OCI-LY3 (cell line): ENCODE measurements at regions not wholly inside any gene's neighbourhood (a gene's known extent, or its start where the extent isn't known, plus 50 kb on each side); places are given as distances from the start of the nearest gene placed in this dataset.

Source experiments
- CTCF ChIP-seq: fragments of 200-600, 300-600 bp; sonication (generic); IDR thresholded peaks from 2 replicates; pipeline ENCODE4 v1.5.1; 2014; ENCODE audit warnings: antibody characterized with exemption, low read length, low read depth
- EZH2phosphoT487 ChIP-seq: fragments of 200-600 bp; shearing (Covaris generic); IDR thresholded peaks from 2 replicates; pipeline ENCODE4 v1.6.1; 2018; ENCODE audit warnings: antibody characterized with exemption, mixed run types, low read depth

- TF ChIP-seq CTCF (no peak), EZH2phosphoT487 (no peak)
Observed at GRCh38 chr15:46014532-46014931, 379.7 kb downstream of the SQOR start.
